T-helper 2 cell treated with Interferon-gamma antibody and Interleukin-4, amounts not matched to agents 5 μg/mL and 100 μg/mL, for 36 hours (primary cell): ENCODE measurements at regions not wholly inside any gene's neighbourhood (a gene's known extent, or its start where the extent isn't known, plus 50 kb on each side); places are given as distances from the start of the nearest gene placed in this dataset.

ENCODE experiments used
- DNase-seq: peaks from one replicate; pipeline ENCODE4 v3.0.0; 2021; ENCODE audit warnings: low spot score
- H3K27ac Mint-ChIP-seq: one replicate; pipeline ENCODE4 v1.8.0; 2021; ENCODE audit warnings: mild to moderate bottlenecking, mixed read lengths
- H3K27me3 Mint-ChIP-seq: one replicate; pipeline ENCODE4 v1.8.0; 2021; ENCODE audit warnings: low read depth, mixed read lengths
- H3K36me3 Mint-ChIP-seq: one replicate; pipeline ENCODE4 v1.8.0; 2021; ENCODE audit warnings: low read depth, mixed read lengths
- H3K4me1 Mint-ChIP-seq: one replicate; pipeline ENCODE4 v1.8.0; 2021; ENCODE audit warnings: low read depth, mixed read lengths
- H3K4me3 Mint-ChIP-seq: one replicate; pipeline ENCODE4 v1.8.0; 2022; ENCODE audit warnings: mild to moderate bottlenecking, moderate library complexity, mixed read lengths
- H3K9me3 Mint-ChIP-seq: one replicate; pipeline ENCODE4 v1.8.0; 2021; ENCODE audit warnings: mixed read lengths

- H3K4me1 Mint-ChIP-seq = peaks cover 34% of the 10 kb centered on the region
- H3K9me3 Mint-ChIP-seq = no peaks in the 10 kb centered on the region
- peaks cover 9% of the 10 kb centered on the region for H3K27me3 Mint-ChIP-seq
- H3K27ac Mint-ChIP-seq = no peak overlapping the region
- H3K36me3 Mint-ChIP-seq = no peaks in the 10 kb centered on the region
- H3K4me3 Mint-ChIP-seq = no peak overlapping the region
- DNase-seq = no peak
These were observed 52.3 kb upstream of the UFL1 start for GRCh38 chr6:96469312-96469711.

GRCh38 chr6:96470296-96470695, 51.3 kb upstream of the UFL1 start:
- peaks cover 17% of the 10 kb centered on the region for H3K27me3 Mint-ChIP-seq
- peaks cover 30% of the 10 kb centered on the region for H3K4me1 Mint-ChIP-seq
- no peak overlapping the region for H3K4me3 Mint-ChIP-seq
- H3K27ac Mint-ChIP-seq = no peak overlapping the region
- DNase-seq = no peak
- H3K9me3 Mint-ChIP-seq = no peaks in the 10 kb centered on the region
- no peaks in the 10 kb centered on the region for H3K36me3 Mint-ChIP-seq
